GM18870 (cell line): ENCODE measurements at regions not wholly inside any gene's neighbourhood (a gene's known extent, or its start where the extent isn't known, plus 50 kb on each side); places are given as distances from the start of the nearest gene placed in this dataset.
"Not testable (repeated sequence)": the region's sequence is repeated elsewhere in the genome, so short reads cannot be mapped to it uniquely, and the experiment has no call there.

Experiments
- ATAC-seq: cut with Tn5 transposase; IDR thresholded peaks from one replicate; pipeline ENCODE4 v1.9.1; 2021; ENCODE audit warnings: moderate library complexity; ENCODE audit not compliant: unreplicated experiment

- ATAC-seq, result no peak
Observed at GRCh38 chr6:156455847-156456246, 321.3 kb upstream of the ARID1B start.

GRCh38 chr6:156454867-156455266, 322.3 kb upstream of the ARID1B start:
- ATAC-seq, result no peak

GRCh38 chr6:156451726-156452125, 325.5 kb upstream of the ARID1B start:
- ATAC-seq, result no peak

GRCh38 chr6:156451088-156451487, 326.1 kb upstream of the ARID1B start:
- no peak for ATAC-seq

- ATAC-seq, result no peak
Observed at GRCh38 chr6:156450421-156450820, 326.8 kb upstream of the ARID1B start.

- no peak for ATAC-seq
Observed at GRCh38 chr6:156449569-156449968, 327.6 kb upstream of the ARID1B start.

GRCh38 chr6:156449128-156449527, 328.1 kb upstream of the ARID1B start:
- no peak for ATAC-seq

GRCh38 chr6:156448579-156448978, 328.6 kb upstream of the ARID1B start:
- no peak for ATAC-seq

- ATAC-seq, result no peak
Observed at GRCh38 chr6:156440688-156441087, 336.5 kb upstream of the ARID1B start.

- no peak for ATAC-seq
Observed at GRCh38 chr6:156438350-156438923, 338.7 kb upstream of the ARID1B start.

- ATAC-seq, result no peak
Observed at GRCh38 chr6:156437121-156437879, 339.9 kb upstream of the ARID1B start.

GRCh38 chr6:156434795-156435190, 342.4 kb upstream of the ARID1B start:
- ATAC-seq, result no peak

GRCh38 chr6:156434049-156434794, 343.0 kb upstream of the ARID1B start:
- ATAC-seq, result no peak

- ATAC-seq, result no peak
Observed at GRCh38 chr6:156432543-156432942, 344.6 kb upstream of the ARID1B start.

- no peak for ATAC-seq
Observed at GRCh38 chr6:156430386-156430785, 346.8 kb upstream of the ARID1B start.

- no peak for ATAC-seq
Observed at GRCh38 chr6:156427345-156427744, 349.8 kb upstream of the ARID1B start.

GRCh38 chr6:156425359-156426020, 351.7 kb upstream of the ARID1B start:
- ATAC-seq, result no peak

- ATAC-seq, result no peak
Observed at GRCh38 chr6:156423829-156424228, 353.3 kb upstream of the ARID1B start.

- no peak for ATAC-seq
Observed at GRCh38 chr6:156423075-156423474, 354.1 kb upstream of the ARID1B start.

- ATAC-seq, result no peak
Observed at GRCh38 chr6:156421933-156422332, 355.2 kb upstream of the ARID1B start.

- not testable (repeated sequence) for ATAC-seq
Observed at GRCh38 chr6:156421301-156421700, 355.9 kb upstream of the ARID1B start.
